Neuron (in vitro differentiated cells): ENCODE measurements at regions not wholly inside any gene's neighbourhood (a gene's known extent, or its start where the extent isn't known, plus 50 kb on each side); places are given as distances from the start of the nearest gene placed in this dataset.

Experiments
- H2AFZ ChIP-seq: one replicate; pipeline ENCODE4 v1.6.1; 2013; ENCODE audit warnings: low read depth, mild to moderate bottlenecking, inconsistent platforms, low read length, moderate library complexity
- H3K27me3 ChIP-seq: one replicate; pipeline ENCODE4 v1.6.1; 2013; ENCODE audit warnings: low read length; ENCODE audit not compliant: insufficient read depth
- H3K36me3 ChIP-seq: one replicate; pipeline ENCODE4 v1.6.1; 2013; ENCODE audit warnings: low read length; ENCODE audit not compliant: insufficient read depth
- H3K4me1 ChIP-seq: one replicate; pipeline ENCODE4 v1.6.1; 2013; ENCODE audit warnings: low read length; ENCODE audit not compliant: insufficient read depth
- H3K4me3 ChIP-seq: 2 replicates; pipeline ENCODE4 v1.5.1; 2013; ENCODE audit warnings: mild to moderate bottlenecking, low read length, moderate library complexity
- H3K9me3 ChIP-seq: one replicate; pipeline ENCODE4 v1.6.1; 2013; ENCODE audit warnings: low read length

GRCh38 chr15:96882121-96882772 is 551.7 kb downstream of the NR2F2 start:
- Histone ChIP-seq H2AFZ (peak overlapping the region; percentile 39), H3K36me3 (no peaks in the 10 kb centered on the region), H3K4me3 (no peak overlapping the region), H3K27me3 (no peaks in the 10 kb centered on the region), H3K9me3 (no peaks in the 10 kb centered on the region), H3K4me1 (peaks cover 8% of the 10 kb centered on the region)

- H3K27me3 ChIP-seq, result no peaks in the 10 kb centered on the region
- no peak overlapping the region for H2AFZ ChIP-seq
- H3K4me1 ChIP-seq, result peaks cover 17% of the 10 kb centered on the region
- H3K4me3 ChIP-seq, result no peak overlapping the region
- no peaks in the 10 kb centered on the region for H3K9me3 ChIP-seq
- H3K36me3 ChIP-seq, result no peaks in the 10 kb centered on the region
Observed at GRCh38 chr15:96887730-96888129, 557.2 kb downstream of the NR2F2 start.

- Histone ChIP-seq H3K4me1 (peaks cover 27% of the 10 kb centered on the region), H3K9me3 (no peaks in the 10 kb centered on the region), H3K27me3 (no peaks in the 10 kb centered on the region), H3K4me3 (no peak overlapping the region), H3K36me3 (no peaks in the 10 kb centered on the region), H2AFZ (no peak overlapping the region)
Observed at GRCh38 chr15:96888764-96889163, 558.3 kb downstream of the NR2F2 start.

GRCh38 chr15:96889734-96890480 is 559.4 kb downstream of the NR2F2 start:
- Histone ChIP-seq H3K36me3 (no peaks in the 10 kb centered on the region), H3K9me3 (no peaks in the 10 kb centered on the region), H3K27me3 (no peaks in the 10 kb centered on the region), H2AFZ (no peak overlapping the region), H3K4me1 (peaks cover 37% of the 10 kb centered on the region), H3K4me3 (no peak overlapping the region)

GRCh38 chr15:96891046-96891445 is 560.5 kb downstream of the NR2F2 start:
- no peaks in the 10 kb centered on the region for H3K36me3 ChIP-seq

GRCh38 chr15:96893159-96893906 is 562.8 kb downstream of the NR2F2 start:
- Histone ChIP-seq H2AFZ (peak overlapping the region; percentile 49), H3K9me3 (no peaks in the 10 kb centered on the region), H3K4me3 (peak overlapping the region; percentile 13), H3K27me3 (no peaks in the 10 kb centered on the region), H3K36me3 (no peaks in the 10 kb centered on the region), H3K4me1 (peaks cover 48% of the 10 kb centered on the region)

More at GRCh38 chr15:96891046-96891445, 560.5 kb downstream of the NR2F2 start:
- H3K4me3 ChIP-seq, result no peak overlapping the region
- H3K9me3 ChIP-seq, result no peaks in the 10 kb centered on the region
- H2AFZ ChIP-seq, result no peak overlapping the region
- peaks cover 48% of the 10 kb centered on the region for H3K4me1 ChIP-seq
- no peaks in the 10 kb centered on the region for H3K27me3 ChIP-seq

GRCh38 chr15:96894659-96895058 is 564.2 kb downstream of the NR2F2 start:
- no peaks in the 10 kb centered on the region for H3K9me3 ChIP-seq
- H3K27me3 ChIP-seq, result no peaks in the 10 kb centered on the region
- no peaks in the 10 kb centered on the region for H3K36me3 ChIP-seq
- H3K4me3 ChIP-seq, result no peak overlapping the region
- H2AFZ ChIP-seq, result no peak overlapping the region
- peaks cover 48% of the 10 kb centered on the region for H3K4me1 ChIP-seq

- no peaks in the 10 kb centered on the region for H3K36me3 ChIP-seq
- H3K4me3 ChIP-seq, result no peak overlapping the region
- H3K27me3 ChIP-seq, result no peaks in the 10 kb centered on the region
- no peak overlapping the region for H2AFZ ChIP-seq
- H3K4me1 ChIP-seq, result peaks cover 34% of the 10 kb centered on the region
- H3K9me3 ChIP-seq, result no peaks in the 10 kb centered on the region
Observed at GRCh38 chr15:96896766-96897165, 566.3 kb downstream of the NR2F2 start.

GRCh38 chr15:96914081-96914480 is 583.6 kb downstream of the NR2F2 start:
- H3K4me3 ChIP-seq, result no peak overlapping the region
- H2AFZ ChIP-seq, result no peak overlapping the region
- peaks cover 6% of the 10 kb centered on the region for H3K9me3 ChIP-seq
- no peaks in the 10 kb centered on the region for H3K36me3 ChIP-seq
- no peaks in the 10 kb centered on the region for H3K27me3 ChIP-seq
- H3K4me1 ChIP-seq, result no peaks in the 10 kb centered on the region

GRCh38 chr15:96916750-96917149 is 586.2 kb downstream of the NR2F2 start:
- Histone ChIP-seq H2AFZ (no peak overlapping the region), H3K27me3 (no peaks in the 10 kb centered on the region), H3K36me3 (no peaks in the 10 kb centered on the region), H3K9me3 (peaks cover 6% of the 10 kb centered on the region), H3K4me1 (no peaks in the 10 kb centered on the region), H3K4me3 (no peak overlapping the region)

GRCh38 chr15:96924570-96924969 is 594.1 kb downstream of the NR2F2 start:
- Histone ChIP-seq H3K36me3 (no peaks in the 10 kb centered on the region), H3K27me3 (no peaks in the 10 kb centered on the region), H3K4me1 (no peaks in the 10 kb centered on the region), H3K9me3 (no peaks in the 10 kb centered on the region), H3K4me3 (no peak overlapping the region), H2AFZ (peak overlapping the region; percentile 2)

GRCh38 chr15:96947296-96948229 is 617.1 kb downstream of the NR2F2 start:
- H3K4me1 ChIP-seq, result peaks cover 14% of the 10 kb centered on the region
- no peaks in the 10 kb centered on the region for H3K9me3 ChIP-seq
- H2AFZ ChIP-seq, result no peak overlapping the region
- H3K36me3 ChIP-seq, result no peaks in the 10 kb centered on the region
- H3K27me3 ChIP-seq, result no peaks in the 10 kb centered on the region
- H3K4me3 ChIP-seq, result peak overlapping the region; percentile 48
